ENCODE measurements at regions not wholly inside any gene's neighbourhood (a gene's known extent, or its start where the extent isn't known, plus 50 kb on each side); places are given as distances from the start of the nearest gene placed in this dataset.

GRCh38 chr4:137193564-137193963 lies 338.7 kb downstream of the PCDH18 start:
- no peak for FAIRE-seq

DNA sequence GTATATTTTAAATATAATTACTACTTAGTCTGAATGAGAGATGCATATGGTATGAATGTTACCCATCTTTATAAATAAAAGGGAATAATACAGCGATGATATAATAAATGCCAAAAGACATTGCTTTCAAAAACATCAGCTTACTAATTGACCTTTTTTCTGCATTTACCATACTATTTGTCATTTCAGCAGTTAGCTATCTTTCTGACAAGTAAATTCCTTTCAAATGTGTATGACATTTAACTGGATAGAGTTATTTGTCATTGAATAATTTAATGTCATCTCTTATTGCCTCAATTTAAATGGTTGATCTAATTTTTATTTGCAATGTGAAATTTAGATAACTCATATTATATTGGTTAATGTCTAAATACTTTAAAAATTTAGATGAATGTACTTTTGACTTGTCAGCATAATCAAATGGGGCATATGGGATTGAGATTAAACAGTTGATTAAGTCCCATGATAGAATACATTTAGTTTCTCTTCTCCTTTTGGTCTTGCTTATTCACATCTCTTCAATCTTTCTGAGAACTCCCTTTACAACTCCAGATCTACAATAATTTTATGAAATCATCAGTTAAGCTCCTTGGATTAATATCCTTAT lies 350.9 kb downstream of the PCDH18 start:
- FAIRE-seq = peak; percentile 11

DNA sequence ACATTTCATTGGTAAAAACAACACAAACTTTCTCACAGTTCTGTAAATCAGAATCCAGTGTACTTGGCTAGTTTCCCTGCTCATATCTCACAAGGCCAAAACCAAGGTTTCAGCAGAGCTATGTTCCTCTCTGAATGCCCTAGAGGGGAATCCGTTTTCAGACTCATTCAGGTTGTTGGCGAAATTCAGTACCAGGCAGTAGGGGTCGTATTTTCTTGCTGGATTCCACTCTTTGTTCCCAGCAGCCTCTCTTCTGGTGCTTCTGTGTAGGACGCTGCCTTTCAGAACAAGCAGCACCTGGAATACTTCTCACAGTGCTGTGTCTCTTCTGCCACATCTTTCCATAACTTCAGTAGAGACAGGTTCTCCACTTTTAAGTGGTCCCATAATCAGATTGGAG lies 351.9 kb downstream of the PCDH18 start:
- FAIRE-seq = no peak

- FAIRE-seq = no peak
Measured at GRCh38 chr4:137156807-137157206, 375.5 kb downstream of the PCDH18 start.

GRCh38 chr4:137156054-137156453 lies 376.2 kb downstream of the PCDH18 start:
- FAIRE-seq = no peak

GRCh38 chr4:137131201-137131600 lies 401.1 kb downstream of the PCDH18 start:
- no peak for FAIRE-seq

GRCh38 chr4:137129845-137130244 lies 402.4 kb downstream of the PCDH18 start:
- no peak for FAIRE-seq

DNA sequence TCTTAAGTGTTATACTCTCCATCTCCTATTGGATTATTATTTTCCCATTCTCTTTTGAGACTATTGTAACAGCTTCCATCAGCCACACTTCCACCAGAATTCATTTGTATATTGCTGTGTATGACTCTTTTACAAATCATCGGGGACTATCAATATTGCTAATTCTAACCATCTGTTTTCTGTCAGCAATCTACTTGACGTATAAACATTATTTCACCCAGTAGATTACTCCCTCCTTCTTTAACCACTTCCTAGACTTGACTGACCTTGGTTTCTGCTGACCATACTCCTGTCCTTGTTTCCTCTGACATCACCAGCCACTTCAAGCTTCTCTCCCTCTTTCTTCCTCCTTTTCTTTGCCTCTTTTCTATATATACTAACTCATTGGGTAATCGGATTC lies 402.9 kb downstream of the PCDH18 start:
- no peak for FAIRE-seq

DNA sequence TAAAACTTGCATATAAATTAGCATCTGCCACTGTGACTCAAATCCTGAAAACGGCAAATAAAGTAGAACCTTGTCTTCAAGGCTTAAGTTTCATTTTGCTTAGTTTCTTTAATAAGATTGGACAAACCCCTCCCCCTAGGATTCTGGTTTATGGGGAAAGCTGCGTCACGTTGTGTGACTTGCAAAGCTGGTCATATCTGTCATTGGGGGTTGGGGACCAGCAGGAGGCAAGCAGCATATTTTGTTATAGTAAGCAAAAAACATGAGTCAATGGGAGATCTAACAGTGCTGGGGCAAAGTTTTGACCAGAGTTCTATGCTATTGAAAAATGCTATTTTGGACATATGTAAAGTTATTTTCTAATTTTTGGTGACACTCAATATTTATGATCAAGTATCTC lies 407.3 kb downstream of the PCDH18 start:
- FAIRE-seq = no peak

DNA sequence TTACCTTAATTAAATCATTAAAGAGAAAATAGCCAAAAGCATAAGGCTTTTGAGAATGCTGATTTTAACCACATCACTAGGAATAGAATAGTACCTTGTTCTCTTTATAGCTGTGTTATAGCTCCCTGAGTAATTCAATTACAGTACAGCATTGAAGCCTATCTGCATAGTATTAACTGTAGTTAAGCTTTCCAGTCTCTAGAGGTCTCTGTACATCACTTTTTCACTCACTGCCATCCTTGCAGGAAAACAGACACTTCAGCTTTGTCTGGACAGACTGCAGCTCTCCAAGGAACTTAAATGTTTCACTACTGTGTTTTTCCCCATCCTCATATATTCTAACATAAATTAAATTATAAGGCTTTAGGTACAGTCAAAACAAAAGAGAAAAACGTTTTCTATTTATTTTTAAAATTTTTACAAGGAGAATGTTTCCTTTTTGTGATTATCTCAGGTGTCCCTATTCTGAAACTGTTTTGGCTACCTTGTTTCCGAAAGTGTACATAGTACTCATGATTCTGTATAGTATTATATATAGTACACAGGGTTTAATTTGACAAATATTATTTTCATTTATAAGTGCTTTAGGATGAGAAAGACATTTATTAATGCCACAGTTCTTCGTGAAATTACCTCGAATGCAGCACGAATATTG lies 407.9 kb downstream of the PCDH18 start:
- FAIRE-seq = peak; percentile 97

GRCh38 chr4:137122876-137123275 lies 409.4 kb downstream of the PCDH18 start:
- FAIRE-seq = no peak

- no peak for FAIRE-seq
Measured at GRCh38 chr4:137116144-137116543, 416.1 kb downstream of the PCDH18 start.

DNA sequence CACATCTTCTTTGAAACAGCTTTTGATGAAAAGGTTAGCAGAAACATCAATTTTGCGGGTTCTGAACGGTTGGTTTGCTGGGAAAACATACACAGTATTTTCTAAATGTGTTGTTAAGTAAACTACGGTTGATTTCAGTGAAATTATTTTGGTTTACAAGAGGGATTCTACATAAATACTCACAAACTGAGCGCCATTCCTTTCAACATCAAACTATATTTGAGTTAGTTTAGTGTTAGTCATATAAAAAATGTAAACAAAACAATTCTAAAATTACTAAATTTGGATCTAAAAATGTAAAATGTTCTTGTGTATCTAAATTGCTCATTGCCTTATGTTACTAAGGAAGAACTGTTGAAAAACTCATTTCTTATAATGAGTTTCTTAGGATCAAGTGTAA lies 425.6 kb downstream of the PCDH18 start:
- no peak for FAIRE-seq

GRCh38 chr4:137106287-137106686 lies 426.0 kb downstream of the PCDH18 start:
- FAIRE-seq = no peak

GRCh38 chr4:137090951-137091350 lies 441.3 kb downstream of the PCDH18 start:
- no peak for FAIRE-seq

GRCh38 chr4:137083571-137084135 lies 448.6 kb downstream of the PCDH18 start:
- no peak for FAIRE-seq

GRCh38 chr4:137082061-137082460 lies 450.2 kb downstream of the PCDH18 start:
- no peak for FAIRE-seq

- no peak for FAIRE-seq
Measured at GRCh38 chr4:137076908-137077307, 455.4 kb downstream of the PCDH18 start.

- no peak for FAIRE-seq
Measured at GRCh38 chr4:137075586-137075985, 456.7 kb downstream of the PCDH18 start.

DNA sequence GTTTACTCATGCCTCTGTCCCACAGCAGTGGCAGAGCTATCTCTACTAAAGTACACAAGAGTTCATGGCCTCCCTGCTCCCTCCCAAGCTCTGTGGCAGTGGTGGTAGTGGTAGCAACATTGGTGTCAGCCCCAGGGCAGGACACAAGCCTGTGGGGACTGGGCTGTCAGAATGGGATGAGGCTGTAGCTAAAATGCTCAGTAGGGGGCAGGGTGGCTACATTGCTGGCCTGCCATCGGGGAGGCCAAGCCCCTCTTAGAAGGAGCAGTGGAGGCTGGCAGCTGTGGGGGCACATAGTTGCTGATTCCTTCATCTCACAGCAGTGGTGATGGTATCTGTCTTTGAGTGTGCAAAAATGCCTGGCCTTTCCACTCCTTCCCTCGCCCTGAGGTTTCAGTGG lies 461.7 kb downstream of the PCDH18 start:
- FAIRE-seq = no peak

DNA sequence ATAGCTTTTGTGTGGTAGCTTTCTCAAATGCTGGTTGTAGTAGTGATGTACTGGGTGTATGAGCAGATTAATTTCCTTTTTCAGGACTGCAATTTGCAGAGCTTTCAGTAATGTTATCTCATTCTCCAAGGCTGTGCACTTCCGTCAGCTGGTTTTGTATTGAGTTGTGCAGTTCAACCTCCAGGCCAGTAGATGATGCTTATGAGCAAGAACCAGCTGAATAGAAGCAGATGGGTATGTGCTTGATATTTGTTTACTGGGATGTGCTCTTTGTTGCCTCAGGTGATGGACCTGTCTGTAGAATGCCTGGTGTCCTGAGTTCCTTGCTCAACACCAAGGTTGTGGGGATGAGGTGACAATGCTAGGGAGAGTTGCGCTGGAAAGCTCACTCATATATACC lies 462.8 kb downstream of the PCDH18 start:
- no peak for FAIRE-seq

GRCh38 chr4:137067735-137068134 lies 464.6 kb downstream of the PCDH18 start:
- no peak for FAIRE-seq

DNA sequence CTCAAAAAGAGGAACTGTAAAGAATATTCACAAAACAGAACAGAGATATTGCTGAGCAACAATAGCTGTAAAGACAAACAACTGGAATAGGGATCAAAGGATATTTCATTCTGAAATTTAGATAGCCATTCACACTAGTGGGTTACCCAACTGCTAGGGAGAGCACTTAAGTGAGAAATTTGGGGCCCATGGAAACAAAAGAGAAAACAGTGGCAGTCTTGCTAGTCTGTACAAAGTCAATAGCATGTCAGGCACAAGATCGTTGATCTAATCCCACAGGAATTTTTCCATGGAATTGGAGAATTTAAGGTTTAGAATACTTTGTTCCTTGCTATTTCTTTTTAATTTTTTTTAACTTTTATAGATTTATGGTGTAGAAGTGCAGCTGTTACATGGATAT lies 467.0 kb downstream of the PCDH18 start:
- FAIRE-seq = no peak

- no peak for FAIRE-seq
Measured at GRCh38 chr4:137063961-137064360, 468.3 kb downstream of the PCDH18 start.

DNA sequence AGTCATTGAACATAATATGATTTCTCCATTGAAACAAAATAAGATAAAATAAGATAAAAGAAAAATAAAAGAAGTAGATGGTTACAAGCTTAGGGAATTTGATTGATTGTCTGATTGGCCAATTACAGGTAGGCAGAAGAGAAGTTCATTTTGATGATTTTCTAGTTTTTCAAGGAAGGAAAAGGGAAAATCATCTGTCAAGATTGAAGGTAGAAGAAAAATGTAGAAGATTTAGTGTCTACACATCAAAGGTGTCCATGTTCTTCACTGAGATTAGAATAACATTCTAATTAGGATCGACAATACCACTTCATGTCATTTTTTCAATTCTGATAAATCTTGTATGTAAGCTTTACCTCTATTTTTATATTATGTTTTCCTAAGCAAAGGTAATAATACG lies 489.1 kb downstream of the PCDH18 start:
- no peak for FAIRE-seq
